Astrocyte (in vitro differentiated cells and primary cell): ENCODE measurements at regions not wholly inside any gene's neighbourhood (a gene's known extent, or its start where the extent isn't known, plus 50 kb on each side); places are given as distances from the start of the nearest gene placed in this dataset.

ENCODE experiments used
- DNase-seq: peaks from one replicate; pipeline ENCODE4 v3.0.0-alpha.2; 2010; ENCODE audit warnings: low read depth
- FAIRE-seq: peaks from 2 replicates; lab custom pipeline; 2011; peaks lifted over from hg19 to GRCh38; lab: Jason Lieb, UNC
- H2AFZ ChIP-seq: 2 replicates; pipeline ENCODE4 v1.6.0; 2012; ENCODE audit warnings: low read depth, low read length, inconsistent platforms
- H3K27ac ChIP-seq: 2 replicates; pipeline ENCODE4 v1.5.1; 2011; ENCODE audit warnings: low read depth, low read length, inconsistent platforms
- H3K27me3 ChIP-seq: 2 replicates; pipeline ENCODE4 v1.6.0; 2011; ENCODE audit warnings: low read length, inconsistent platforms; ENCODE audit not compliant: insufficient read depth
- H3K36me3 ChIP-seq: 2 replicates; pipeline ENCODE4 v1.5.1; 2011; ENCODE audit warnings: low read length, inconsistent platforms; ENCODE audit not compliant: insufficient read depth
- H3K4me1 ChIP-seq: 2 replicates; pipeline ENCODE4 v1.5.1; 2011; ENCODE audit warnings: low read length, inconsistent platforms; ENCODE audit not compliant: insufficient read depth
- H3K4me2 ChIP-seq: 2 replicates; pipeline ENCODE4 v1.6.0; 2012; ENCODE audit warnings: low read length, inconsistent platforms
- H3K4me3 ChIP-seq: 2 replicates; pipeline ENCODE4 v1.5.1; 2011; ENCODE audit warnings: low read depth, mild to moderate bottlenecking, low read length, inconsistent platforms; ENCODE audit not compliant: insufficient read depth
- H3K79me2 ChIP-seq: 2 replicates; pipeline ENCODE4 v1.6.0; 2012; ENCODE audit warnings: mild to moderate bottlenecking, low read length, inconsistent platforms; ENCODE audit not compliant: insufficient read depth
- H3K9ac ChIP-seq: 2 replicates; pipeline ENCODE4 v1.6.0; 2012; ENCODE audit warnings: mild to moderate bottlenecking, low read length, inconsistent platforms
- H3K9me3 ChIP-seq: 2 replicates; pipeline ENCODE4 v1.5.1; 2012; ENCODE audit warnings: low read depth, mild to moderate bottlenecking, low read length, inconsistent platforms; ENCODE audit not compliant: insufficient read depth
- H4K20me1 ChIP-seq: 2 replicates; pipeline ENCODE4 v1.6.0; 2012; ENCODE audit warnings: low read length, inconsistent platforms; ENCODE audit not compliant: insufficient read depth
- H3K27ac Mint-ChIP-seq: one replicate; pipeline ENCODE4 v1.8.0; 2021; ENCODE audit warnings: mild to moderate bottlenecking, mixed read lengths; ENCODE audit not compliant: unreplicated experiment
- H3K27me3 Mint-ChIP-seq: one replicate; pipeline ENCODE4 v1.8.0; 2021; ENCODE audit warnings: low read depth, mixed read lengths; ENCODE audit not compliant: unreplicated experiment
- H3K36me3 Mint-ChIP-seq: one replicate; pipeline ENCODE4 v1.8.0; 2021; ENCODE audit warnings: low read depth, mixed read lengths; ENCODE audit not compliant: unreplicated experiment
- H3K4me1 Mint-ChIP-seq: one replicate; pipeline ENCODE4 v1.8.0; 2021; ENCODE audit warnings: low read depth, mixed read lengths; ENCODE audit not compliant: unreplicated experiment
- H3K4me3 Mint-ChIP-seq: one replicate; pipeline ENCODE4 v1.8.0; 2021; ENCODE audit warnings: mild to moderate bottlenecking, moderate library complexity, mixed read lengths; ENCODE audit not compliant: unreplicated experiment
- H3K9me3 Mint-ChIP-seq: one replicate; pipeline ENCODE4 v1.8.0; 2021; ENCODE audit warnings: mild to moderate bottlenecking, mixed read lengths; ENCODE audit not compliant: unreplicated experiment
- EZH2 ChIP-seq: IDR thresholded peaks from 2 replicates; pipeline ENCODE4 v1.6.1; 2012; ENCODE audit warnings: mild to moderate bottlenecking, low read length, inconsistent platforms; ENCODE audit not compliant: insufficient read depth
- TF ChIP-seq, protein P1 (sequence below): IDR thresholded peaks from 2 replicates; pipeline ENCODE4 v1.5.1; 2011; ENCODE audit warnings: low read depth, mild to moderate bottlenecking, inconsistent platforms, low read length, moderate library complexity; ENCODE audit not compliant: insufficient read depth

DNA sequence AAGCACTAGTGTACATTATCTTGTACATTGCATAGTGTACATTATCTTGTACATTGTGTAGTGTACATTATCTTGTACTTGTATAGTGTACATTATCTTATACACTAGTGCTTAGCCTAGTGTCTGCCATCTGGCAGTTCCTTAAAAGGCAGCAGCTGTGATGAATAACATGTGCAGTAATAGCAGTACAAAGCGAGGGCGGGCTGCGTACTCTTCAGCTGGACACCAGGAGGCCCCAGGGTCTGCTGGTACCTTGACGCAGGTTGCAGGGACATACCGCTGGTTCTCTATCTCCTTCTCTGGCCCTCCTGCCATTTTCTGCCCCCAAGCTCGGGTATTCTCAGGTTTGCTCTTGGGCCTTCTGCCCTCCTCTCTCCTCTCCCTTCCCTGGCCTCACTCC is 149.6 kb downstream of the SEC16B start:
- DNase-seq, result no peak
- Histone ChIP-seq H3K4me1 (no peaks in the 10 kb centered on the region), H3K36me3 (no peaks in the 10 kb centered on the region), H4K20me1 (no peaks in the 10 kb centered on the region), H3K27me3 (peaks cover 5% of the 10 kb centered on the region), H3K27ac (no peak overlapping the region), H3K4me2 (no peak overlapping the region), H3K9me3 (peaks cover 3% of the 10 kb centered on the region), H3K79me2 (no peaks in the 10 kb centered on the region), H2AFZ (no peak overlapping the region), H3K4me3 (no peak overlapping the region), H3K9ac (no peak overlapping the region)
- TF ChIP-seq, protein P1, sequence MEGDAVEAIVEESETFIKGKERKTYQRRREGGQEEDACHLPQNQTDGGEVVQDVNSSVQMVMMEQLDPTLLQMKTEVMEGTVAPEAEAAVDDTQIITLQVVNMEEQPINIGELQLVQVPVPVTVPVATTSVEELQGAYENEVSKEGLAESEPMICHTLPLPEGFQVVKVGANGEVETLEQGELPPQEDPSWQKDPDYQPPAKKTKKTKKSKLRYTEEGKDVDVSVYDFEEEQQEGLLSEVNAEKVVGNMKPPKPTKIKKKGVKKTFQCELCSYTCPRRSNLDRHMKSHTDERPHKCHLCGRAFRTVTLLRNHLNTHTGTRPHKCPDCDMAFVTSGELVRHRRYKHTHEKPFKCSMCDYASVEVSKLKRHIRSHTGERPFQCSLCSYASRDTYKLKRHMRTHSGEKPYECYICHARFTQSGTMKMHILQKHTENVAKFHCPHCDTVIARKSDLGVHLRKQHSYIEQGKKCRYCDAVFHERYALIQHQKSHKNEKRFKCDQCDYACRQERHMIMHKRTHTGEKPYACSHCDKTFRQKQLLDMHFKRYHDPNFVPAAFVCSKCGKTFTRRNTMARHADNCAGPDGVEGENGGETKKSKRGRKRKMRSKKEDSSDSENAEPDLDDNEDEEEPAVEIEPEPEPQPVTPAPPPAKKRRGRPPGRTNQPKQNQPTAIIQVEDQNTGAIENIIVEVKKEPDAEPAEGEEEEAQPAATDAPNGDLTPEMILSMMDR, result no peak
- TF ChIP-seq EZH2, result no peak
- no peak overlapping the region for H3K4me3 Mint-ChIP-seq
- H3K27ac Mint-ChIP-seq, result no peak overlapping the region
- H3K27me3 Mint-ChIP-seq, result peaks cover 46% of the 10 kb centered on the region
- no peaks in the 10 kb centered on the region for H3K4me1 Mint-ChIP-seq
- H3K36me3 Mint-ChIP-seq, result no peaks in the 10 kb centered on the region
- H3K9me3 Mint-ChIP-seq, result peaks cover 4% of the 10 kb centered on the region
- FAIRE-seq, result no peak

DNA sequence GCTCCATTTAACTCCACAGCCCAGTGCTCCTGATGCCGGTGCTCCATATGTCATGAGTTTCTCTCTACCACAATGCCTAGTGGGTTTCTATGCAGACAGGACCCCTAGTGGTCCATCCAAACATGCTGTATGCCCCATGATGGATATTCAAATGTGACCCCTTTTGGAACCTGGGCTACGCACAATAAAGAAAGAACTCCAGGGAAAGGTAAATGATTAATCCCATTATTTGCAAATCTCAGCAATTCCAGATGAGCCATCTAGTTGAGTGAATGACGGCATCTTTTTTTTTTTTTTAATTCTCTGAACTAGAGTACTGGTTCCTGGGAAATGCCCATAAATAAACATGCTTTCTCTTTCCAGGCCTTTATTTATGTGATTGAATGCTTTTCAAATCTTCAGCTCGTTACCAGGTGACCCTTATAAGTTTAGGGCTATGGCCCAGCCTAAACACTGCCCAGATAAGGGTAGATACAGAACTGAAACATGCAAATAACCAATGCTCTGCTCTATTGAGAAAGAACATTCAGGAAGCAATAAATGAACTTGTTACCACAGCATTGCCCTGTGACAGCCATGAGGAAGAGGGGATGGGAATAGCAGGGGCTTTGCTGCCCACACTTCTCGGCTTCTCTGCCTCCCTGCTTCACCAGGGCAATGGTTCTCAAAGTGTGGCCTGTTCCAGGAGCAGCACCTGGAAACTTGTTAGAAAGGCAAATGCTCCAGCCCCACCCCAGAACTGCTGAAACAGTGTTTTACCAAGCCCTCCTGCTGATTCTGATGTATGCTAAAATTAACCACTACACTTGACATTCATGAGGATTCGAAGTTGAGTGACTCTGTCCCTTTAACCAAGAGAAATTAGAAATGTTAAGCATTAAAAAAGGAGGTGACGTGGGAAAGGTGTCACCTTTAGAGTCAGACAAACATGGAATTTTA is 151.7 kb downstream of the SEC16B start:
- H3K27ac ChIP-seq, result no peak overlapping the region

More for the DNA sequence above, 151.7 kb downstream of the SEC16B start:
- Histone ChIP-seq H3K9ac (no peak overlapping the region), H3K9me3 (peaks cover 3% of the 10 kb centered on the region), H3K27me3 (no peaks in the 10 kb centered on the region), H2AFZ (no peak overlapping the region), H3K4me1 (no peaks in the 10 kb centered on the region), H3K4me3 (no peak overlapping the region), H4K20me1 (no peaks in the 10 kb centered on the region), H3K79me2 (no peaks in the 10 kb centered on the region), H3K36me3 (no peaks in the 10 kb centered on the region), H3K4me2 (no peak overlapping the region)
- Mint-ChIP-seq H3K4me3 (no peak overlapping the region), H3K27ac (no peak overlapping the region), H3K9me3 (peaks cover 4% of the 10 kb centered on the region), H3K36me3 (no peaks in the 10 kb centered on the region), H3K27me3 (peaks cover 37% of the 10 kb centered on the region), H3K4me1 (no peaks in the 10 kb centered on the region)
- no peak for DNase-seq
- TF ChIP-seq EZH2, result no peak
- TF ChIP-seq, protein P1, result no peak
- FAIRE-seq, result no peak
